HCT116 (cell line): ENCODE measurements at regions not wholly inside any gene's neighbourhood (a gene's known extent, or its start where the extent isn't known, plus 50 kb on each side); places are given as distances from the start of the nearest gene placed in this dataset.

Experiments
- ATAC-seq: fragments of 200-7000 bp; cut with Tn5 transposase; 2 replicates; pipeline ENCODE4 v1.9.1; 2020; ENCODE audit warnings: mild to moderate bottlenecking, moderate library complexity
- BruUV-seq: library from RNA; stranded (reverse); fragments of 400-500 nt; replicated peaks from 2 replicates; lab custom pipeline; 2021; lab: Mats Ljungman, UMichigan
- CTCF ChIA-PET: fragments of 300-600 bp; sonication (Branson Sonifier 250); formaldehyde crosslinking; loops from one replicate; lab custom pipeline; 2021; ENCODE audit warnings: antibody characterized with exemption; lab: Charles Lee
- POLR2A ChIA-PET: fragments of 300-600, 350-600 bp; sonication (Branson Sonifier 250); formaldehyde crosslinking; loops from one replicate; lab custom pipeline; 2021; ENCODE audit warnings: antibody characterized with exemption; lab: Charles Lee
- RAD21 ChIA-PET, 2 experiments: fragments of 300-600 bp; sonication (Branson Sonifier 250); formaldehyde crosslinking; loops; one replicate each; lab custom pipeline; 2023; ENCODE audit warnings: low total read pairs in 2 of 2; ENCODE audit not compliant: uncharacterized antibody in 2 of 2, unreplicated experiment in 2 of 2, low non-redundant PET in 1 of 2; lab: Charles Lee
- DNase-seq: peaks from one replicate; pipeline ENCODE4 v3.0.0-alpha.2; 2010; ENCODE audit warnings: low read depth, low spot score
- H2AFZ ChIP-seq: fragments of 200-600 bp; shearing (Covaris generic), sonication (generic); 2 replicates; pipeline ENCODE4 v1.6.1; 2017; ENCODE audit warnings: low read depth, mixed run types, mixed read lengths, antibody characterized with exemption, low read length; ENCODE audit not compliant: poor library complexity, severe bottlenecking
- H3K27ac ChIP-seq: 2 replicates; pipeline ENCODE4 v1.5.1; 2012; ENCODE audit warnings: low read depth, low read length
- H3K27me3 ChIP-seq: fragments of 200-600 bp; sonication (generic); 2 replicates; pipeline ENCODE4 v1.6.1; 2016; ENCODE audit warnings: mixed run types, low read length, mixed read lengths; ENCODE audit not compliant: insufficient read depth
- H3K36me3 ChIP-seq, 2 experiments: fragments of 200-500 bp in 1 of 2; fragments of 200-600 bp in 1 of 2; sonication (Bioruptor generic) in 1 of 2; sonication (generic) in 1 of 2; 2 replicates each; pipeline versions ENCODE4 v1.5.1 to v1.6.1; 2014 to 2016; ENCODE audit warnings: low read length in 2 of 2, inconsistent platforms in 1 of 2, mixed read lengths in 1 of 2, mixed run types in 1 of 2; ENCODE audit not compliant: insufficient read depth in 2 of 2, control insufficient read depth in 1 of 2
- H3K4me1 ChIP-seq, 2 experiments: fragments of 200-600 bp in 1 of 2; sonication (generic) in 1 of 2; 2 replicates each; pipeline versions ENCODE4 v1.5.1 to v1.6.1; 2012 to 2017; ENCODE audit warnings: low read length in 2 of 2, inconsistent platforms in 1 of 2, mild to moderate bottlenecking in 1 of 2, mixed read lengths in 1 of 2, mixed run types in 1 of 2, moderate library complexity in 1 of 2; ENCODE audit not compliant: insufficient read depth in 2 of 2, control insufficient read depth in 1 of 2
- H3K4me2 ChIP-seq: fragments of 200-600 bp; sonication (generic); 2 replicates; pipeline ENCODE4 v1.6.1; 2017; ENCODE audit warnings: mixed run types, low read length, mixed read lengths
- H3K4me3 ChIP-seq, 2 experiments: fragments of 200-600 bp in 1 of 2; sonication (generic) in 1 of 2; replicated peaks in 1 of 2; 2 replicates each; pipeline ENCODE4 v1.5.1; 2011 to 2016; ENCODE audit warnings: low read length in 2 of 2, control low read depth in 1 of 2, low read depth in 1 of 2, mild to moderate bottlenecking in 1 of 2, mixed read lengths in 1 of 2, mixed run types in 1 of 2
- H3K79me2 ChIP-seq: fragments of 200-600 bp; sonication (generic); 2 replicates; pipeline ENCODE4 v1.6.1; 2017; ENCODE audit warnings: mild to moderate bottlenecking, mixed run types, low read length, moderate library complexity, mixed read lengths; ENCODE audit not compliant: insufficient read depth
- H3K9ac ChIP-seq: fragments of 200-600 bp; sonication (generic); 2 replicates; pipeline ENCODE4 v1.6.1; 2016; ENCODE audit warnings: low read length, mixed read lengths
- H3K9me2 ChIP-seq: fragments of 200-600 bp; sonication (generic), shearing (Covaris generic); 2 replicates; pipeline ENCODE4 v1.6.1; 2017; ENCODE audit warnings: mixed run types, mild to moderate bottlenecking, moderate library complexity; ENCODE audit not compliant: insufficient read depth
- H3K9me3 ChIP-seq, 2 experiments: fragments of 200-500 bp in 1 of 2; fragments of 200-600 bp in 1 of 2; sonication (Bioruptor generic) in 1 of 2; sonication (generic) in 1 of 2; 2 replicates each; pipeline ENCODE4 v1.6.1; 2014 to 2017; ENCODE audit warnings: low read length in 2 of 2, mixed read lengths in 2 of 2, inconsistent platforms in 1 of 2, low read depth in 1 of 2, mild to moderate bottlenecking in 1 of 2, mixed run types in 1 of 2, moderate library complexity in 1 of 2; ENCODE audit not compliant: control insufficient read depth in 1 of 2, insufficient read depth in 1 of 2
- H4K20me1 ChIP-seq: fragments of 200-600 bp; sonication (generic), shearing (Covaris generic); 2 replicates; pipeline ENCODE4 v1.6.1; 2017; ENCODE audit warnings: mixed run types, mild to moderate bottlenecking, moderate library complexity; ENCODE audit not compliant: insufficient read depth
- CBX3 ChIP-seq: IDR thresholded peaks from 2 replicates; pipeline ENCODE4 v1.6.1; 2012; ENCODE audit warnings: low read depth
- CEBPB ChIP-seq: IDR thresholded peaks from 2 replicates; pipeline ENCODE4 v1.6.1; 2012; ENCODE audit warnings: low read depth
- EGR1 ChIP-seq: IDR thresholded peaks from 2 replicates; pipeline ENCODE4 v1.6.1; 2012; ENCODE audit warnings: low read depth
- ELF1 ChIP-seq: IDR thresholded peaks from 2 replicates; pipeline ENCODE4 v1.6.1; 2012; ENCODE audit warnings: low read depth, borderline replicate concordance
- EZH2 ChIP-seq: fragments of 200-600 bp; sonication (generic); IDR thresholded peaks from 2 replicates; pipeline ENCODE4 v1.6.1; 2017; ENCODE audit warnings: antibody characterized with exemption, mixed run types
- EZH2phosphoT487 ChIP-seq: fragments of 200-600 bp; IDR thresholded peaks from 2 replicates; pipeline ENCODE4 v1.6.1; 2018; ENCODE audit warnings: antibody characterized with exemption, borderline replicate concordance
- FOSL1 ChIP-seq: IDR thresholded peaks from 2 replicates; pipeline ENCODE4 v1.6.1; 2012; ENCODE audit warnings: low read depth
- JUND ChIP-seq: IDR thresholded peaks from 2 replicates; pipeline ENCODE4 v1.6.1; 2012
- POLR2A ChIP-seq: IDR thresholded peaks from 2 replicates; pipeline ENCODE4 v1.7.0; 2011; ENCODE audit warnings: borderline replicate concordance; ENCODE audit not compliant: insufficient read depth, insufficient read length; ENCODE audit errors: extremely low read depth
- POLR2AphosphoS5 ChIP-seq: IDR thresholded peaks from 2 replicates; pipeline ENCODE4 v1.6.1; 2011; ENCODE audit warnings: mild to moderate bottlenecking, low read depth, low read length, moderate library complexity
- SIN3A ChIP-seq: IDR thresholded peaks from 2 replicates; pipeline ENCODE4 v1.6.1; 2012; ENCODE audit warnings: low read depth
- SP1 ChIP-seq: IDR thresholded peaks from 2 replicates; pipeline ENCODE4 v1.6.1; 2012; ENCODE audit warnings: low read depth
- SRF ChIP-seq: IDR thresholded peaks from 2 replicates; pipeline ENCODE4 v1.6.1; 2012; ENCODE audit warnings: low read depth
- YY1 ChIP-seq: IDR thresholded peaks from 2 replicates; pipeline ENCODE4 v1.6.1; 2011; ENCODE audit warnings: low read length, low read depth, moderate library complexity, mild to moderate bottlenecking; ENCODE audit not compliant: insufficient replicate concordance; ENCODE audit errors: extremely low read depth
- ZBTB33 ChIP-seq: IDR thresholded peaks from 2 replicates; pipeline ENCODE4 v1.6.1; 2011; ENCODE audit warnings: mild to moderate bottlenecking, low read length, moderate library complexity; ENCODE audit not compliant: insufficient replicate concordance; ENCODE audit errors: extremely low read depth
- ZFX ChIP-seq: fragments of 450-650 bp; IDR thresholded peaks from 2 replicates; pipeline ENCODE4 v1.6.1; 2017
- ZNF274 ChIP-seq: fragments of 200-500 bp; sonication (Bioruptor generic); IDR thresholded peaks from 2 replicates; pipeline ENCODE4 v1.6.1; 2014; ENCODE audit warnings: mild to moderate bottlenecking, low read depth, low read length, inconsistent platforms
- intact Hi-C: fragments of 100-400 bp; cut with micrococcal nuclease; formaldehyde crosslinking; loops from 2 replicates; pipeline ENCODE4 v1.10.0; 2022
- TF ChIP-seq, protein P1 (sequence below): IDR thresholded peaks from 2 replicates; pipeline ENCODE4 v1.6.1; 2012
- TF ChIP-seq, protein P2 (sequence below): IDR thresholded peaks from 2 replicates; pipeline ENCODE4 v1.6.1; 2012
- TF ChIP-seq, protein P3 (sequence below), 3 experiments: fragments of 200-600 bp in 1 of 3; sonication (generic) in 1 of 3; IDR thresholded peaks in 2 of 3; conservative IDR thresholded peaks in 1 of 3; 2 replicates each; pipeline ENCODE4 v1.5.1; 2012 to 2017; ENCODE audit warnings: low read depth in 2 of 3, low read length in 2 of 3, antibody characterized with exemption in 1 of 3, borderline replicate concordance in 1 of 3, control low read depth in 1 of 3, mild to moderate bottlenecking in 1 of 3, mixed read lengths in 1 of 3, mixed run types in 1 of 3, moderate library complexity in 1 of 3; ENCODE audit not compliant: insufficient read depth in 1 of 3

DNA sequence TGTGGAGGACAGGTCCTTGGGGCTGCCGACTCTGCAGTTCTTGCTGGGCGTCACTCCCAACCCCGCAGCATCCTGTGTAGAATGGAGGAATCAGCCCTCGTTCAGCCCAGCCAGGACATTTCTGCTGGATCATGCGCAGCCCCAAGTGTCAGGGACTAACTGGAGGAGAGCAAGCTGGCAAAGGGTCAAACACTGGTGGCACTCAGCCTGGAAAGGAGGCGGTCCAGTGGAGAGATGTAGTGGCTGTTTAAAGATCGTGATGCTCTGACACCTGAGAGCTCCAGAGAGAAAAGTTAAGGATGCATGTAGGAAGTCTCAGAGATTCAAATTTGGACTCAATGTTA, 63.6 kb upstream of the SH3RF3 start:
- no peak overlapping the region for H3K27ac ChIP-seq
- no peak for DNase-seq
- POLR2A ChIA-PET, result no interaction called here
- no peak for TF ChIP-seq EGR1
- TF ChIP-seq SRF, result no peak
- TF ChIP-seq JUND, result no peak
- TF ChIP-seq, protein P1, sequence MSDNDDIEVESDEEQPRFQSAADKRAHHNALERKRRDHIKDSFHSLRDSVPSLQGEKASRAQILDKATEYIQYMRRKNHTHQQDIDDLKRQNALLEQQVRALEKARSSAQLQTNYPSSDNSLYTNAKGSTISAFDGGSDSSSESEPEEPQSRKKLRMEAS, result no peak
- TF ChIP-seq, protein P2, sequence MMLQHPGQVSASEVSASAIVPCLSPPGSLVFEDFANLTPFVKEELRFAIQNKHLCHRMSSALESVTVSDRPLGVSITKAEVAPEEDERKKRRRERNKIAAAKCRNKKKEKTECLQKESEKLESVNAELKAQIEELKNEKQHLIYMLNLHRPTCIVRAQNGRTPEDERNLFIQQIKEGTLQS, result no peak
- TF ChIP-seq EZH2phosphoT487, result no peak
- no peak for TF ChIP-seq YY1
- TF ChIP-seq ZFX, result no peak
- TF ChIP-seq POLR2A, result no peak
- TF ChIP-seq, protein P3, sequence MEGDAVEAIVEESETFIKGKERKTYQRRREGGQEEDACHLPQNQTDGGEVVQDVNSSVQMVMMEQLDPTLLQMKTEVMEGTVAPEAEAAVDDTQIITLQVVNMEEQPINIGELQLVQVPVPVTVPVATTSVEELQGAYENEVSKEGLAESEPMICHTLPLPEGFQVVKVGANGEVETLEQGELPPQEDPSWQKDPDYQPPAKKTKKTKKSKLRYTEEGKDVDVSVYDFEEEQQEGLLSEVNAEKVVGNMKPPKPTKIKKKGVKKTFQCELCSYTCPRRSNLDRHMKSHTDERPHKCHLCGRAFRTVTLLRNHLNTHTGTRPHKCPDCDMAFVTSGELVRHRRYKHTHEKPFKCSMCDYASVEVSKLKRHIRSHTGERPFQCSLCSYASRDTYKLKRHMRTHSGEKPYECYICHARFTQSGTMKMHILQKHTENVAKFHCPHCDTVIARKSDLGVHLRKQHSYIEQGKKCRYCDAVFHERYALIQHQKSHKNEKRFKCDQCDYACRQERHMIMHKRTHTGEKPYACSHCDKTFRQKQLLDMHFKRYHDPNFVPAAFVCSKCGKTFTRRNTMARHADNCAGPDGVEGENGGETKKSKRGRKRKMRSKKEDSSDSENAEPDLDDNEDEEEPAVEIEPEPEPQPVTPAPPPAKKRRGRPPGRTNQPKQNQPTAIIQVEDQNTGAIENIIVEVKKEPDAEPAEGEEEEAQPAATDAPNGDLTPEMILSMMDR (IDR thresholded peaks at IDR 0.05 in 2 of 3, conservative IDR thresholded peaks at IDR 0.05 in 1 of 3; ENCODE audit: borderline replicate concordance in 1 of 3, insufficient read depth in 1 of 3, low read depth in 2 of 3, low read length in 2 of 3), result no peak
- no peak for TF ChIP-seq SP1
- no peak for TF ChIP-seq ZBTB33
- no peak for TF ChIP-seq CEBPB
- no peak for TF ChIP-seq FOSL1
- TF ChIP-seq ZNF274, result no peak
- TF ChIP-seq EZH2, result no peak
- no peak for TF ChIP-seq CBX3
- TF ChIP-seq ELF1, result no peak
- no peak for TF ChIP-seq POLR2AphosphoS5
- TF ChIP-seq SIN3A, result no peak
- TF ChIP-seq, all 23 proteins: peak for 0
- Histone ChIP-seq H2AFZ (no peak overlapping the region), H3K9me3 (no peaks in the 10 kb centered on the region), H3K9ac (no peak overlapping the region), H3K79me2 (no peaks in the 10 kb centered on the region), H3K27me3 (no peaks in the 10 kb centered on the region), H3K4me3 (no peak overlapping the region), H3K9me2 (no peaks in the 10 kb centered on the region), H3K36me3 (no peaks in the 10 kb centered on the region), H4K20me1 (no peaks in the 10 kb centered on the region), H3K4me1 (no peaks in the 10 kb centered on the region; a peak in 1 of 4 replicates), H3K4me2 (no peak overlapping the region)
- ChIA-PET RAD21 (no interaction called here), CTCF (no interaction called here)
- intact Hi-C loops, result no loop called here
- no TSS peak for BruUV-seq
- ATAC-seq, result no peak
